ENCODE measurements at regions not wholly inside any gene's neighbourhood (a gene's known extent, or its start where the extent isn't known, plus 50 kb on each side); places are given as distances from the start of the nearest gene placed in this dataset.

GRCh38 chr10:3420527-3421469 is 248.2 kb upstream of the PITRM1 start:
- no peak overlapping the region for H3K27ac ChIP-seq (ENCODE audit: low read depth, low read length)
- WGBS, 3 donors = 87 to 93% (median 92%) methylated on average over 17 to 18 of the region's 18 CpGs

DNA sequence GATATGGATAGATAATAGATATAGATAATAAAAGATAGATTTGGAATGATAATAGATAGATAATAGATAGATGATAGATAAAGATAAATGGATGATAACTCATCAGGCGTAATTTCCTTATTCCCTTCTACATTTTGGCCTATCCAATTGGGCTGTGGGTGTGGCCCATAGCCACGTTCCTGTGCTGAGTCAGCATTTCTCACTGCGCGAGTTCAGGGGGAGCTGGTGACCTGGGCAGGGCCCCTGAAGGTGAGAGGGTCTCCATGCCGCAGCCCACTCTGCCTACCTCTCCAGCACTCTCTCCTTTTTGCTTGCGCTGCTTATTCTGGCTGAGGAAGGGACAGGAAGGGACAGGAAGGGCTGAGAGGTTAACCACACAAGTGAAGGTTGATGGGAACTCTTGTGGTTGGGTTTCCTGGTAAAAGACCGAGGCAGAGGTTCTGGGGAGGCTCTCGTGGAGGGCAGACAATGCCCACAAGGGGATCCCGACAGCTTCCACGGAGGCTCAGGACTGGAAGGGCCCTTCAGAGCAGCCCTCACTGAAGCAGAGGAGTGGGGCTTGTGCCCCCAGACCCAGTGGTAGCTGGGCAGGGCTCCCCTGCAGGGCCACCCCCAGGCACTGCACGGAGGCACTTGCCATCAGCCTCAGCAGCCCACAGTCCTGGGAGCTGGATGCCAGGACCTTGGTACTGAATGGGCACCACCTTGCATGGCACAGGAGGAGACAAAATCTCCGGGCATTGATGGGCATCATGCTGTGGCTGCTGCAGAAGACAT is 247.3 kb upstream of the PITRM1 start:
- H3K27ac ChIP-seq (ENCODE audit: low read depth, low read length) = no peak overlapping the region
- 58 to 79% (median 59%) methylated on average over 12 of the region's 12 CpGs for WGBS, 3 donors

- no peak overlapping the region for H3K27ac ChIP-seq (ENCODE audit: low read depth, low read length)
Observed at GRCh38 chr10:3418926-3419325, 246.3 kb upstream of the PITRM1 start.

GRCh38 chr10:3418041-3418754 is 245.6 kb upstream of the PITRM1 start:
- H3K27ac ChIP-seq (ENCODE audit: low read depth, low read length) = no peak overlapping the region
- 40 to 79% (median 76%) methylated on average over 13 of the region's 13 CpGs for WGBS, 3 donors

More at GRCh38 chr10:3418926-3419325, 246.3 kb upstream of the PITRM1 start:
- 77 to 80% (median 80%) methylated on average over 12 of the region's 12 CpGs for WGBS, 3 donors

GRCh38 chr10:3417096-3417495 is 244.5 kb upstream of the PITRM1 start:
- WGBS, 3 donors = 88 to 95% (median 93%) methylated on average over 9 of the region's 9 CpGs

GRCh38 chr10:3415878-3416605 is 243.5 kb upstream of the PITRM1 start:
- WGBS, 3 donors = 78 to 85% (median 83%) methylated on average over 17 of the region's 17 CpGs
- no peak overlapping the region for H3K27ac ChIP-seq (ENCODE audit: low read depth, low read length)

More at GRCh38 chr10:3417096-3417495, 244.5 kb upstream of the PITRM1 start:
- H3K27ac ChIP-seq (ENCODE audit: low read depth, low read length) = no peak overlapping the region

GRCh38 chr10:3415038-3415736 is 242.6 kb upstream of the PITRM1 start:
- no peak overlapping the region for H3K27ac ChIP-seq (ENCODE audit: low read depth, low read length)
- WGBS, 3 donors = 83 to 85% (median 85%) methylated on average over 21 of the region's 21 CpGs

- 50 to 81% (median 79%) methylated on average over 10 of the region's 10 CpGs for WGBS, 3 donors
- H3K27ac ChIP-seq (ENCODE audit: low read depth, low read length) = no peak overlapping the region
Observed at GRCh38 chr10:3414667-3415023, 242.1 kb upstream of the PITRM1 start.

DNA sequence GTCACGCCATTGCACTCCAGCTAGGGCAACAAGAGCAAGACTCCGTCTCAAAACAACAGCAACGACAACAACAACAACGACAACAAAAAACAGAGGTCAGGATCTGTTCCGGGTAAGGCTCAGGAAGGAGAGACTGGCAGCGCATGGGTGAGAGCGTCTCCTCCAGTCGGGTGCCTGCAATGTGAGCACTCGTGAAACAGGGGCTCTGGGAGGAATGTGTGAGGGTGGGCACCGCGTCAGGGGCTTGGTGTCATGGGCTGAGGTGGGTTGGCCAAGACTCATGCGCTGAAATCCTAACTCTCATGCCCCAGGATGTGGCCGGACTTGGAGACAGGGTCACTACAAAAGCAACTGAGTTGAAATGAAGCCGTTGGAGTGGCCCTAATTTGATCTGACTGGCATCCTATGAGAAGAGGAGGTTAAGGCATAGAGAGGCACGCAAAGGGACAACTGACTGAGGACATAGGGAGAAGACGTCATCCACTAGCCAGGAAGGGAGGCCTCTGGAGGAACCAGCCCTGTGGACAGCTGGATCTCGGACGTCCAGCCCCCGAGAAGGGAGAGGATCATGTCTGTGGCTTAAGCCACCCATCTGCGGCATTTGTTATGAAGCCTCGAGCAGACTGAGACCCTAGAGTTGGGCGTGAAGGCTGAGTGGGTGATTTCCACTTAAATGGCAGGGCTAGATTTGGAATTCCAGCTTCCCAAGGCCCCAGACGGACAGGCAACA is 241.5 kb upstream of the PITRM1 start:
- WGBS, 3 donors = 88 to 96% (median 95%) methylated on average over 23 of the region's 23 CpGs
- H3K27ac ChIP-seq (ENCODE audit: low read depth, low read length) = no peak overlapping the region

DNA sequence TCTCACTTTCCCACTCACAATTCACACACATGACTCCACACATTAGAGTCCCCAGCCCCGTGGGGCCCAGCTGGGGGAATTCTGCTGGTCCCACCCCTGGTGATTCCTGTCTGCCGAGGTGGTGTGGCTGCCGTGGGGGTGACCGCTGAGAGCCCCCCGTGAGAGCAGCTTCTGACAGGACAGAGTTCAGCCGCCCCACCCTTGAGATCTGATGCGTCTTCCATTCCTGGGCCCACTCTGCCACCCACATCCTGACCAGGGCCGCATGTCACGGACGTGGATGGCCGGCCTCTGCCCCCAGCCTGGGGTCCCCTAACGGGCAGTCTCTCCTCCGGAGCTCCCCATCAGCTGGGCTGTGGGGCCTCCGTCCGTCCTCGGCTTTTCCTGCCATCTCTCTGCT is 240.1 kb upstream of the PITRM1 start:
- no peak overlapping the region for H3K27ac ChIP-seq (ENCODE audit: low read depth, low read length)
- WGBS, 3 donors = 87 to 88% (median 87%) methylated on average over 16 of the region's 16 CpGs

DNA sequence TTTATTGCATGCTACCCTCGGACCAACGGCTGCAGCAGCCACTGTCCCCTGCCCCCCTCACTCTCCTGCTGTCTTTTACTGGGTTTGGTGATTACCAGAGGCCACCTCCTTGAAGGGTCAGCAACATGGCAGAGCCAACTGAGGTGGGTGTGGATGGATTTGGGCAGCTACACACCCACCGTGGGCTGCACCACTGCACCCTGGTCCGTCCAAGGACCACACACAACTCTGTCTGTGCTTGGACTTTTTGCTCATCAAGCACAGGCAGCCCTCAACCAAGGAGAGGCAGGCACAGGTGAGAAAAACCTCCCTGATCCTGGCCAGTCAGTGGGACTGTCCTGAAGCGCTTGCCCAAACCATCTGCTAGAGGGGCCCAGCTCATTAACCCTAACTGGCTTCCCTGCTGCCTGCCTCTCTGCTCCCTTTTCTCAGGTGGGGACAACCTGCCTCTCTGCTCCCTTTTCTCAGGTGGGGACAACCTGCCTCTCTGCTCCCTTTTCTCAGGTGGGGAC is 239.5 kb upstream of the PITRM1 start:
- no peak overlapping the region for H3K27ac ChIP-seq (ENCODE audit: low read depth, low read length)
- 89 to 97% (median 95%) methylated on average over 5 of the region's 5 CpGs for WGBS, 3 donors

GRCh38 chr10:3411044-3411443 is 238.5 kb upstream of the PITRM1 start:
- WGBS, 3 donors = 58 to 72% (median 61%) methylated on average over 3 of the region's 3 CpGs
- no peak overlapping the region for H3K27ac ChIP-seq (ENCODE audit: low read depth, low read length)

- H3K27ac ChIP-seq (ENCODE audit: low read depth, low read length) = no peak overlapping the region
- 88 to 94% (median 93%) methylated on average over 4 of the region's 4 CpGs for WGBS, 3 donors
Observed at GRCh38 chr10:3409928-3410327, 237.3 kb upstream of the PITRM1 start.

DNA sequence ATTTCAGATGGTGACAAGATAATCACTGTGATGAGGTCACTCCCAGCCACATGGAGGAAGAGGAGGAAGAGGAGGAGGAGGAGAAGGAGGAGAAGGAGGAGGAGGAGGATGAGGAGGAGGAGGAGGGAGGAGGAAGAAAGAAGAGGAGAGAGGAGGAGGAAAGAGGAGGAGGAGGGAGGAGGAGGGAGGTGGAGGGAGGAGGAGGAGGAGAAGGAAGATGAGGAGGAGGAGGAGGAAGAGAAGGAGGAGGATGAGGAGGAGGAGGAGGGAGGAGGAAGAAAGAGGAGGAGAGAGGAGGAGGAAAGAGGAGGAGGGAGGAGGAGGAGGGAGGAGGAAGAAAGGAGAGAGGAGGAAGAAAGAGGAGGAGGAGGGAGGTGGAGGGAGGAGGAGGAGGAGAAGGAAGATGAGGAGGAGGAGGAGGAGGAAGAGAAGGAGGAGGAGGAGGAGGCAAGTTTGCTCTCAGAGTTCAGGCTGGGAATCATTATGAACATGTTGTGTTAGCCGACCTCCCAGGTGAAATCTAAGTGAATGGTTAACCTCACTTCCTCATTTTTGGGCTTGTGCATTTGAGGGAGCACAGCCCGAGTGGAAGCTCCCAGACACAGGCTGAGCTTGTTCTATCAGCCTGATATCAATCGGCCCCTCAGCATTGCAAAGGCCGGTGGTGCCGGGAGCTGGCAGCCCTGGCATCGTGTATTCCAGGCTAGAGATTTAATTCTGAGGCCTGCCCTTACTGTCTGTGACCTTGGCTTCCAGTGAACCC is 236.2 kb upstream of the PITRM1 start:
- H3K27ac ChIP-seq (ENCODE audit: low read depth, low read length) = no peak overlapping the region
- WGBS, 3 donors = 32 to 83% (median 72%) methylated on average over 6 of the region's 6 CpGs

DNA sequence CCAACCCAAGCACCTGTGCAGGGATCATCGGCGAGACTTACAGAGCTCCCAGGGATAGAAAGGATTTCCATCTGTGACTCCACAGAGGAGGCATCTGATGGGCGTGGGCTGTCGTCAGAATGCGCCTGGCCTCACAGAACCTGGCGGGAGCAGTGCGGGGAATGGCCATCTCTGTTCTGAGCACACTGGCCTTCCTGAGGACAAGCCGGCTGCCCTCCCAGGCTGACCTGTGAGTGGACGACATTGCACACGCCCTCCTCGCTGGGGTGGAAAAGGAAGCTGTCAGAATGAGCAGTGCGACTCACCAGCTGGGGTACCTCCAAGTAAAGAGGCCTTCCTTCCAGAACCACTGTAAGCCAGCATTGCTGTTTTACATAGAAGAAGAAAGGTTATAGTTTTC is 234.6 kb upstream of the PITRM1 start:
- no peak overlapping the region for H3K27ac ChIP-seq (ENCODE audit: low read depth, low read length)
- 90 to 96% (median 94%) methylated on average over 12 of the region's 12 CpGs for WGBS, 3 donors

GRCh38 chr10:3406556-3406955 is 234.0 kb upstream of the PITRM1 start:
- H3K27ac ChIP-seq (ENCODE audit: low read depth, low read length) = no peak overlapping the region
- 88 to 94% (median 94%) methylated on average over 16 of the region's 16 CpGs for WGBS, 3 donors

All from adipose tissue (tissue), 3 donors.